NOMO-1 treated with DMSO at 0.1 percent for 48 hours (cell line): ENCODE measurements at regions not wholly inside any gene's neighbourhood (a gene's known extent, or its start where the extent isn't known, plus 50 kb on each side); places are given as distances from the start of the nearest gene placed in this dataset.

Experiments used
- DNase-seq: peaks from one replicate; lab custom pipeline; 2025; ENCODE audit not compliant: unreplicated experiment; lab: John Stamatoyannopoulos, UW

DNA sequence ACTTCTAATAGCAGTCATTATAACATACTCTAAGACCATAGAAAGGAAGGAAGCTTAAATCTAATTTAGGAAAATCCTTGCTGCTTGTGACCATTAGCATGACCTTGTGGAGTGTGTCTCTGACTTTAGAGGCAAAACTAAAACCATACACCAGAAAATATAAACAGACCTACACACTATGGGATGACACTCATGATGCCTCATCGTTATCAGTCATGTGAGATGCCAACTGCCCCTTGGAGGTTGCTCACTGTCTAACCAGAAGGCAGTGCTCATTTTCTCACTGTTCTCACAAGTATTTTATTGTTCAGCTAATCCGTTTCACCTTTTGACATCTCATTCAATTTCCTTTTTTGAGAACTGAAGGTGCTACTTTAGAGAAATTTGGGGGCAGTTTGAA lies 376.9 kb downstream of the RND3 start:
- no peak for DNase-seq

DNA sequence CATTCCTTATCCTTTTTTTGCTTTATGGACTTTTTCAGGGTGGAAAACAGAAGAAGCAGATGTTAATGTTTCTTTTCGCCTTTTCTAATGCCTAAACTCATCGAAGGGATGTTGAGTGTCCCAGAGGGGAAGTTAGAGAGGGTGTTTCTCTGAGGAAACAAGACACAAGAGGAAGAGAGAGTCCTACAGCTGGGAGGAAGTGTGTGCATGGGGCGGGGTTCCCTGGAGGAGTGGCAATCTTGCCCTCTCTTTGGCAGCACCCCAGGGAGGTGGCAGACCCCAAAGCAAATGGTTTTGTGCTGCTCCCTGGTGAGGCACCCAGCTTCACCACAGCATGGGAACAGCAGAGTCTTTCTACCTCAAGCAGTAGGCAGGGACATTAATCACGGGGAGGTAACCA lies 377.6 kb downstream of the RND3 start:
- DNase-seq, result no peak

DNA sequence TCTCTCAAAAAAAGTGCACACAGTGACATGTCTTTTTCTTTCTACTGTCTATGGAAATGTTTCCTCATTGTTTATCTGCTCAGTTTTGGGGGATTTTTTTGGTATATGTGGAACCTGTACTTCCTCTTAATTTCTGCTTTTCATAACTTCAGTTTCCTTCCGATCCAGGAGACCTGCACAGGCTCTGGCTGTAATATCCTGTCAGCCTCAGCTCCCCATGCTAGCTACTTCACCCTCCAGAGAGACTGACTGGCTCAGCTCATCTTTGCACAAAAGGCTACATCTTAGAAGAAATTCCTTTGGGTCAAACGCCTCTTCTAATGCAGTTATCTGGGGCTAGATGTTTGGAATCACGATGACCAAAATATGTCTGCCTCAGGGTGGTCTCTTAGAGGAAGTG lies 378.4 kb downstream of the RND3 start:
- no peak for DNase-seq

DNA sequence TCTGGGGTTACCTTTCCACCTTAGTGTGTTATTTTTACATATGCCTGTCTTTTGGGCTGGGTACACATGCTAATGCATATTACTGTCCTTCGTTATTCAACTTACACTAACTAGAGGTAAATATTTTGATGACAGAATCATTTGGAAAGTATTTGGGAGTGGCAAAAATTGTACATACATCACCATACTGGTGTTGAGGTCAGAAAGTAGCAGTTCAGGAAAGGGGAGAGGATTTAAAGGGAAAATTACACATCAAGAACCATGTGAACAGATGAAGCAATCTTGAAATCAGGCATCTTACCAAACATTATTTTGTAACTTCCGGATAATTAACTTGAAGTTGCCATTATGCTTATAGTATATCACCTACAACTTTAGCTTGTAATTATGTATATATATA lies 379.7 kb downstream of the RND3 start:
- DNase-seq, result no peak

DNA sequence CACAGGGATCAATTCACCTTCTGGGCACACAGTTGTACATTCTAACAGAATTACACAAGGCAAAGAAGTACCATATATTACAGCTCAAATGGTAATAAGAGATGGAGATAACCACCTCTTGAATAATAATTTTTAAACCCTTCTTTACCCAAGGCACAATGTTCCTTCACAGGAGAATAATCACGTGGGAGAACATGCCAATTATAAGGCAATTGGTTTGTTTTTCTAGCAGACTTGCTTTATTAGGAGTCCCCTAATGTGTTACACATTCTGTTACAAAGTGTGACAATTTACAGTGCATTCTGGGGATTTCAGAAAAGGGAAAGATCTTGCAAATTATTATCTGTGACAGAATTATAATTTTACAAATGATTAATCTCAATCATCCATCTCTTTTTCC lies 380.3 kb downstream of the RND3 start:
- no peak for DNase-seq

DNA sequence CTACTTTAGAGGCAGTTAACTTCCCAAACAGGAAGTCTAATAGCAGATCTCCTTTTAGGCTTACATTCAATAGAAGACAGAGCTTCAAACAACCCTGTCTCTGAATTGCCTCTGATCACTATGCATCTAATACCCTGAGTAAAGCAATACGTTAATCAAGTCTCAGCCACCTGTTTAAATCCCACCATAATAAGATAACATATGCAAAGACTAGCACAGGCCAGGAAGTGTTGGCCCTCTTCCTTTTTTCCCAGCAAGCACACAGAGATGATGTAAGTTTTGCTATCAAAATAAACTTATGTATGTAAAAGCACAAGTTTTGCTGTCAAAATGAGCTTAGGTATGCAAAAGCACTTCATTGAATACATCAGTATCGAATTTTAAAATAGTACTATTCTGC lies 385.5 kb downstream of the RND3 start:
- no peak for DNase-seq

DNA sequence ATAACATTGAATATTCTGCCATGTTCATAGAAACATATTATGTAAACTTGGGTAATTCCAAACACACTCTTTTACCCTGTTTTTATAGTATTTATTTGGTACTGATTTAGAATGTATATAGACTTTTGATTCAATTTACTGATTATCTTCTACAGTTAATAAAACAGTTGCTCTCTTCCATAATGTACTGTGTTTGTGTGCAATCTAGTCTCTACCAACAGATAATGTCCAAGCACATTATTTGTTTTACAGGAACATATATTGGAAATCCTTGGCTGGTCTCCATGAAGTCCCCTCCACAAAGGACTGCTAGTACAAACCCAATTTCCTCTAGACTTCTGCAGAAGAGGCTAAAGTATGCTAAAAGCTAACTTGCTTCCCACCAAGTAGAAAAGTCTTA lies 386.6 kb downstream of the RND3 start:
- DNase-seq, result no peak

DNA sequence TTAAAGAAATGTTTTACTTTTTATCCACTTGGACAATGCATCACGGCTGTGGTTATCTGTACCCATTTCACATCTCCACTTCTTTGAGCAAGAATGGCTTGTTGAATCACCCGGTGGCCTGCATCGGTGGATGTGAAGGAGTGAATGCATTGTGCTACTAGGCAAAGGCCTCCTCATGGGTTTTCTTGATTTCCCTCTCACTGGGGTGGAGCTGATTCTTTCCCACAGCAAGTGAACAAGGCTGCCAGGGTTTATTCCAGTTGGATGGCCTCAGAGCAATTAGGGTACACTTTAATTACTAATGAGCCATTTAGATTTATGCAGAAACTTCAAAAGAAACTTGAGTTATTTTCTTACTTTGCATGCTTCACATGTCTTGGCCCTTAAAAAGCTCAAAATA lies 387.1 kb downstream of the RND3 start:
- no peak for DNase-seq

DNA sequence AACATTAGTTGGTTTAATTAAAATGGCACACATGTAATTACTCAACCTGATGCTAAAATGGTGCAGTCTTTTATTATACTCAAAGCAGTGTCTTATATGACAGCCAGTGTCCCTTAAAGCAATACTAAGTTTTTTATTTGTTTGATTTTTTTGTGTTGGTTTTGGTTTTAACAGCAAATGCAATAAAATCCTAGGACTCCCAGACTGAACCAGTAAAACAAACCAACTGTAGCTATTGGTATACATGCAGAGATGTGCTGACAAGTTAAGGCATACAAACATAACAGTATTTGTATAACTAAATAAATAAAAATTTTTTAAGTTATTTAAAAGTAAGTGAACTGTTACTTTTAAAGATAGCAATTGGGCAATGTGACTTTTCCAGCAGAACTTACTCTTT lies 387.7 kb downstream of the RND3 start:
- DNase-seq, result no peak

DNA sequence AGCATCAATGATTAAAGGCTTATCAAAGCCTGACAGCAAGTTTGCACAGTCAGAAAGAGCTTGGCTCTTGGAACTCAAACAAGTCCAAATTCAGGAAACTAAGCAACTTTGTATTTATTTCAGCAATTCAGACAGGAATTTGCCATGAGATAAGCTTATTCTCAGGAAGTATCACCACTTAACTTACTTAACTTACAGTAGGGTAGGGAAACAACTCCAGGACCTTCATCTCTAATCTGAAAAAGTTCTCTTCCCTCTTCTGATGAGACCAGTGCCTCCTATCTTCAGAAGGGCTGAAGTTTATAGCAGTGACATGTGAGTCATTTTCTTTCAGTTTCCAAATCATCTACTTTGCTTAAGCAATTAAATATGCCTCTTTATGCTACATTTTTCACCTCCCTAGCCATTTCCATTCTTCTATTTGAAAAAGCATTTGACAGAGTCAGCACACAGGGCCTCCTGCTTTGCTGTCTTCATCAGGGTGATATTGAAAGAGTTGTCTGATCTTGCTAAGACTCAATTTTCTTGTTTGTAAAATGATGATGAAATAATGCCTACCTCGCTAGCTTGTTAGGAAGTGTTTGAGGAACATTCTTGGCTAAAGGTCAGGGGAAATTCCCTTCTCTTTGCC lies 389.5 kb downstream of the RND3 start:
- DNase-seq, result no peak

DNA sequence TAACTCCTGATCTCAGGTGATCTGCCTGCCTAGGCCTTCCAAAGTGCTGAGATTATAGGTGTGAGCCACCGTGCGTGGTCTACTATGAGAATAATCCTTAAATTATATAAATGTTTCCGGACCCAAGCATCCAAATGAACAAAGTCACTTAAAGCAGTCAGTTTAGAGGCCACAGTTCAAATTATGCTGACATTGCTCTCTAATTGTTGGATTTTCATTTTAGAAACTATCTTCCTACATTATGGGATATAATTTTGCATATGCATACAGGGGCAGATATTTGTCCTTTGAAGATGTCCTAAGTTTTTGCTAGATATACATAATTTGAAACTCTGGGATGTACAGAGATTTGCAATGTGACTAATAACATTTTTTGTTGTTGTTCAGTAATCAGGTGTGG lies 390.1 kb downstream of the RND3 start:
- DNase-seq, result no peak

DNA sequence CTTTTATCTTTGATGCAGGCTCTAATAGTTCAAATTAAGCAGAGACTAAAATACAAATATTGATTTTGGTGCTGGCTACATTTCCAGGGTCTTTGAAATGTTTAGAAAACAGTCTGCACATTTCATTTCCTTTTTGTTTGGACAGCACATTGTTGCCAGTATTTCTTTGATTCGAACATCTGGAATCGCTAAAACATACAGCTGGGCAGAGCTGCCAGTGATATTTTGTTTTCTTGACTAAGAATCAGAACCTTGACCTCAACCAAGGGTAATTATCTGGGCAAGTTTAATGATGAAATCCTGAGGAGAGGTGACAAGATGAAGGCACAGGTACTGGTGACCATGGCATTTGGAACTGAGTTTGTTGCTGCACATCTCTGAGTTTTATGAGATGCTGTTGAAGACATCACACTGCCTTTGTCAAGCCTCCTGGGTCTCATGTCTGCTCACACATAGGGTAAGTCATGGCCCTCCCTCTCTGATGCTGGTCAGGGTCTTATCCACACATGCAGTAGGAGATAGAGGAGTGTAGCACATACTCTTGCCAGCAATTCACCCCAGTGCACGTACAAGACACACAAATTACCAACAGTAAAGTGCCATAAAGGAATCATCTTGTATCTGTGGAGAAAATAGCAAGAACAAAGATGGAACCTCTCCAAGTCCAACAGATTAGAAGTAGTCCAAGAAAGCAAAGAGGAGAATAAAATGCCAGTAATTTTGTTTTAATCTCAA lies 391.9 kb downstream of the RND3 start:
- DNase-seq, result no peak

DNA sequence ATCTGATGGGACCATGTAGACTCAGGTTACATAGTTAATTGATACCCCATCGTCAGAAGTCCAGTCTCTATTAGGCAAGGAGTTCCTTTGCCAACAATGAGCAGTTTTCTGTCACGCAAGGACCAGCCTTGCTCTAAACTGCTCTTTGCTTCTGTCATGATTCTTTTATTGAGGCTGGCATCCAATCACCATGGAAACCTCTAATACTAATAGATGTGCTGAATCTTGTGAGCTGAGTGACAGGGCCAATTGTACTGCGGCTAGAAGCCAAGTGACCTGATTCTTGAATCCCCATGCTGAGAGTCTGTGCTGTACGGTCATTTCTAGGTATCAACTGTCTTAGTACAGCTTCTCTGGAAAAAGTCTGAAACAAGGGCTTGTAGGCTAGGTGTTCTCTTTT lies 395.6 kb downstream of the RND3 start:
- DNase-seq, result no peak

DNA sequence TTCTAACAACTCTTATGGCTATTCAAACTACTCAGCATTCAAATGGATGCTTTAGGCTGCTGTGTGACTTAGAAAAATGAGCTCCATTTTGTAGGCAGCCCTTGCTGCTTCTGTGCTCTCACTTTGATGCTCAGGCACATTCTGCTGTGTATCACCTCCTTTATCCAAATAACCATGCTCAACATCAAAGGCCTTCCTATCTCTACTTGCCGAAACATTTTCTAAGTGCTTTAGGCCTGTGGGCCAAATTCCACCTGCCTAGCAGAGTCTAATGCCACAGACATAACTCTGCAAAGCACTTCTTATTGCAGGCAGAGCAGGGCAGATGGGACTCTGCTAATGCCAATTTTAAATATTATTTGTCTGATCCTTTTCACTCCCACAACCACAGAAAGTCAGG lies 397.4 kb downstream of the RND3 start:
- DNase-seq, result no peak

DNA sequence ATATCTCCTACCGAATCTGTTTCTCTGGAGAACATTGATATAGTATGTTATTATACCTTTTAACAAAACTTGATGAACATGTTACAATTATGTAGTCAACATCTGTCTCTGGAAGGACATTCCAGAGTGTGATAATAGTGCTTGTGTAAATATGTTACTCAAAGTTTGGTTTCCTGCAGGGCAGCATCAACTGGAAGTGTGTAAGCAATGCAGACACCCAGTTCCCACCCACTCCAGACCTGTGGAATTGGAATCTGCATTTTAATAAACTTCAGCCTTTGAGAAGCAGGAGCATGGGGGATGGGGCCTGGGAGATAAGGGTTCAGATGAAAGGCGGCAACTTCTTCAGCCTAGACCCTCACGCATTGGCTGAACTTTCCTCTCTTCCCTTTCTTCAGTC lies 398.9 kb downstream of the RND3 start:
- no peak for DNase-seq

DNA sequence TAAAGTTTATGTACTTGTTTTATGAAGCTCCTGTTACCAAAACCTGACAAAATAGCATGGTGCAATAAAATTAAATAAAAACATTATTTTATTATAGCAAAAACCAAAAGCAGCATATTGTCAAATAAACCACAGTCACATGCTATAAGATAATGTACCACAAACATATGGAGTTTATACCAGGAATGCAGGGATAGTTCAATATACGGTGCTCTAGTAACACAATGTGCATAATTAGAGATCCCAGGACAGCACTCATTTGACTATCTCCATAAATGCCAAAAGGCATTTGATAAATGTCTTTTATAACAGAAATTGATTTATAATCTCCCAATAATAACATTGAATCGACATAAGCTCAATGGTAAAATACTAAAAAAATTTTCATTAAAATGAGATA lies 402.0 kb downstream of the RND3 start:
- no peak for DNase-seq

DNA sequence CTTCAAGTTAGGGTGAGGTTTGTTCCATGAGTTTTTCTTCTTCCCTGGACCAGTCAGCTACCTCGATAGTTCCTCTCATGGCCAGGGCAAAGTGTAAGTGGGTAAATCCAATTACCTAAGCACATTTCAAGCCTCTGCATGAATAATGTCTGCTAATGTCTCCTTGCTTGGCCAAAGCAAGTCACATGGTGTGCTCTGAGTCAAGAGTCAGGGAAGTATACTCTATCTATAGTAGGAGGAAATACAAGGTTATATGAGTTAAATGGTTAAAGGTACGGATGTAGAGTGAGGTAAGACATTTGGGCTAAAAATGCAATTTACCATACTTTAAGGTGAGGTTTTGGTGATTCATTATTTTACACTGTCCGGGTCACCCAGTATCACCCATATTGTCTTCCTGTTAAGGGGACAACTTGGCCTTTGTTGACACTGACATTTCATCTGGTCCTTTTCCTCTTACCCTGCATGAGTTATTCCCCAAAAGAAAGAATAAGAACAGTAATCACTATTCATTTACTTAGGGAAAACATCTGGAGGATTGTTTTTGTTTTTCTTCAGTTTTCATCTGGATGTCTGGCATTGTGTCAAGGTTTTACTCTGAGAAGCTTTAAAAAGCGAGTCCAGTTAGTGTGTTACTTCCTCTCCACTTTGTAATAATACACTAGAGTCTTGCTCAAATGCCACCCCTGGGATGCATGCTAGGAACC lies 405.5 kb downstream of the RND3 start:
- no peak for DNase-seq

DNA sequence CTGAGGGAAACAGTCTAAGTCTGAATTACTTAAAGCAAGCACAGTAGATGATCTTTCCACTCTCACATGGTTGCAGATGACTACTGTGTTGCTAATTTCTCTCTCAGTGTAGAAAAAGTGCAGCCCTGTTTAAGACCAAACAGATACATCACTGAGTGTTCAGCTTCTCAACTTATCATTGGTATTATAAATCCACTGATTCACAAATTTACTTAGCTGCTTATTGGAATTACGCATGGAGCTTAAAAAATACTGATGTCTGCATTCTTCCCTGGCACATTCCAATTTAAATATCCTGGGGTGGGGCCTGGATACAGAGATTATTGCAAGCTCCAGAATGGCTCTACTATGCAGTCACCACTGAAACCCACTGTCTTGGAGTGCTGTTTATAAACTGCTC lies 411.2 kb downstream of the RND3 start:
- no peak for DNase-seq

DNA sequence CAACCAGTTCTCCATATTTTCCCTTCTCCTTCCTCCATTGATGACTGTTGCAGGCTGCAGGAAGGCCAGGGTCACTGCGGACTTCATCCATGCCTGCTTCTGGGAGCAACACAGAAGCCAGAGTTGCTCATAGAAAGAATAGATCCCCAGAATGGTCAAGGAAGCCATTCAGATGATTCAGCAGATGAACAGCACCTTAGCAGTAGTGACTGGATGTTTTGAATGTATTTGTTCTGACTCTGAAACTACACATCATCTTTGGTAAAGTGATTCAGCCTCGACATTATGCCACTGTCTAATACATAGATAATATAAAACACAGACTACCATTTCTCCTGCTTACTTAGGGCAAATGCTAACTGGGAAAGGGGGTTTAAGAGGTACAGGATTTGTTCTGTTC lies 411.6 kb downstream of the RND3 start:
- no peak for DNase-seq

DNA sequence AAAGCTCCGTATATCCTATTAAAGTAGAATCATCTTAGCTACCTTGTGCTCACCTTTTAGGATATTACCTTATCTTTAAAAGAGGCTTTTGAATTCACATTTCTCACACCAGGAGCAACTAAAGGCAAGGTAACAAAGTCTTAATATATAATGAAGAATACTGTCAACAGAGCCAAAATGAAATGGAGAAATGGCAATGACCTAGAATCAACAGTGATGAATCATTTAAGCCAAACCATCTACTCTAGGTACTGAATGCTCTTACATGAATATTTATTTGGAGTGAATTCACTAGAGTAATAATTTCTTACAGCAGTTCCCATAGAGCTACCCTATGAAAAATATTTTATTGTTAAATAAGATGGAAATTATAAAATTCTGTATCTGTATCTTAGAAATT lies 421.0 kb downstream of the RND3 start:
- no peak for DNase-seq

DNA sequence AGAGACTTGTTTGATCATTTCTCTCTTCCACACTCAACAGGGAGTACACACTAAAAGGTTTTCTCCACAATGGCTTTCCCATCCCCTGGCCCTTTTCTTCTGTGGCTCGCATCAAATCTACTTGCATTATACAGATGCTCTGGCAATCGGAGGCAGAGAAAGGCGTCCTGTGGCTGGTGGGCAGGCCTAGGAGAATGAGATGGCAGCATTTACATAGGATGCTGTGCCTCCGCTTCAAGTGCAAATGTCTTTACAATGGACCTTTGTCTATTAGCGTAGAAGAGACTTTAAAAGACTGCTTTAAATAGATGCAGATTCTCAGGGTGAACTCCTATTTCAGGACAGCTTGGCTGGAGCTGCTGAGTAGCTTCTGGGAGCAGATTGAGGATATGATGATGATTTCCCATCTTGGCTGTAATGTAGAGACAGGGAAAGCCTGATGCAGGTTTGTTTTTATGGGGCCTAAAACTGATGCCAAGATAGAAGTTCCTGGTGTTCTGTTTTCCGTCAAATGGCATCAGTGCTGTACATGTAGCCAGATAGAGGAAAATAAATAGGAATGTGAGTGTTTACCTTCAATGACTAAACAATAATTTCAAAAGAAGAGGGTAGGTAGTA lies 423.4 kb downstream of the RND3 start:
- DNase-seq, result no peak

DNA sequence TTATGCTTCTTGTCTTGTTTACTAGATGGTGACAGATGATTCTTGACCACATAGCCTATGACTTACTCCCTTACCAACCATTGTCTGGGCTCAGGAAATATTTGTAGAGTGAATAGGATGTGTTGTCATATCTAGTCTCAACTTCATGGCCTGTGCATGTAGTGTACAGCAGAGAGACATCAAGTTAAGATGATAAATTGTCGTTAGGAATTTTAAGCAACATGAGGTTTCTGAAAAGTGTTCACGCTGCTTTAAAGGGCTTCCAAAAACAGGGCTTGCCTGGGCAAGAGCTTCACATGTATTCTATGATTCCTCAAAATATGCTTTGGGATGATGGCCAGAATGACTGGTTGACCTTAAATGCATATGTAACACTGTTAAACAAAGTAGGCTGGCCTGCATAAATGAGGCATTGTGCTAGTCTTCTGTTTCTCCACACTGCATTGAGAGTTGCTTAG lies 424.0 kb downstream of the RND3 start:
- no peak for DNase-seq
